ENCODE measurements at regions not wholly inside any gene's neighbourhood (a gene's known extent, or its start where the extent isn't known, plus 50 kb on each side); places are given as distances from the start of the nearest gene placed in this dataset.

GRCh38 chr1:198922638-198923430 lies 284.0 kb downstream of the PTPRC start:
- TF ChIP-seq POLR2A (IDR thresholded peaks at IDR 0.05) (no peak), CTCF (IDR thresholded peaks at IDR 0.05) (no peak)
